Astrocyte of the spinal cord (primary cell): ENCODE measurements at regions not wholly inside any gene's neighbourhood (a gene's known extent, or its start where the extent isn't known, plus 50 kb on each side); places are given as distances from the start of the nearest gene placed in this dataset.
"Not testable (repeated sequence)": the region's sequence is repeated elsewhere in the genome, so short reads cannot be mapped to it uniquely, and the experiment has no call there.

Experiments
- DNase-seq: peaks from one replicate; pipeline ENCODE4 v3.0.0; 2011; ENCODE audit warnings: low read depth, low spot score
- H3K4me3 ChIP-seq: 2 replicates; pipeline ENCODE4 v1.5.1; 2011; ENCODE audit warnings: low read depth, mild to moderate bottlenecking, low read length, moderate library complexity
- CTCF ChIP-seq: IDR thresholded peaks from 2 replicates; pipeline ENCODE4 v1.5.1; 2012; ENCODE audit warnings: low read depth, mild to moderate bottlenecking, low read length, inconsistent platforms
- in situ Hi-C: cut with HindIII; loops from 2 replicates; pipeline ENCODE4 v1.10.0; 2017; ENCODE audit warnings: low sequenced_read_pairs

- DNase-seq: no peak
- no peak for TF ChIP-seq CTCF
- no peak overlapping the region for H3K4me3 ChIP-seq
- in situ Hi-C loops: no loop called here
These were observed 83.1 kb upstream of the FAT4 start for GRCh38 chr4:125231661-125232060.

- TF ChIP-seq CTCF: no peak
- H3K4me3 ChIP-seq: no peak overlapping the region
- in situ Hi-C loops: no loop called here
- DNase-seq: no peak
These were observed 85.1 kb upstream of the FAT4 start for GRCh38 chr4:125229596-125230058.

GRCh38 chr4:125225806-125226205, 88.9 kb upstream of the FAT4 start:
- in situ Hi-C loops: no loop called here
- no peak for DNase-seq
- no peak overlapping the region for H3K4me3 ChIP-seq
- no peak for TF ChIP-seq CTCF

- TF ChIP-seq CTCF: no peak
- no peak overlapping the region for H3K4me3 ChIP-seq
- DNase-seq: no peak
- in situ Hi-C loops: no loop called here
These were observed 114.2 kb upstream of the FAT4 start for GRCh38 chr4:125200556-125200955.

- in situ Hi-C loops: no loop called here
- H3K4me3 ChIP-seq: no peak overlapping the region
- no peak for TF ChIP-seq CTCF
- no peak for DNase-seq
These were observed 115.8 kb upstream of the FAT4 start for GRCh38 chr4:125198916-125199315.

- H3K4me3 ChIP-seq, in situ Hi-C loops, DNase-seq: not testable (repeated sequence)
These were observed 122.8 kb upstream of the FAT4 start for GRCh38 chr4:125191874-125192459.

GRCh38 chr4:125191232-125191631, 123.5 kb upstream of the FAT4 start:
- no peak for TF ChIP-seq CTCF
- no peak overlapping the region for H3K4me3 ChIP-seq
- in situ Hi-C loops: no loop called here
- DNase-seq: peak; percentile 87
